HL-60/S4 treated with phorbol 12-myristate 13-acetate at 8.2 ng/mL for 4 days and 3 days (cell line): ENCODE measurements at regions not wholly inside any gene's neighbourhood (a gene's known extent, or its start where the extent isn't known, plus 50 kb on each side); places are given as distances from the start of the nearest gene placed in this dataset.

Source experiments
- in situ Hi-C: fragments of 300-500 bp; cut with MboI; formaldehyde crosslinking; loops from 2 replicates; pipeline ENCODE4 v1.15.0; 2022; ENCODE audit warnings: low sequenced_read_pairs

GRCh38 chr4:53821179-53821851 lies 230.0 kb upstream of the LNX1 start:
- in situ Hi-C loops: no loop called here

- in situ Hi-C loops: no loop called here
Observed at GRCh38 chr4:53818104-53818503, 226.8 kb upstream of the LNX1 start.

- in situ Hi-C loops: no loop called here
Observed at GRCh38 chr4:53816561-53816960, 225.3 kb upstream of the LNX1 start.

DNA sequence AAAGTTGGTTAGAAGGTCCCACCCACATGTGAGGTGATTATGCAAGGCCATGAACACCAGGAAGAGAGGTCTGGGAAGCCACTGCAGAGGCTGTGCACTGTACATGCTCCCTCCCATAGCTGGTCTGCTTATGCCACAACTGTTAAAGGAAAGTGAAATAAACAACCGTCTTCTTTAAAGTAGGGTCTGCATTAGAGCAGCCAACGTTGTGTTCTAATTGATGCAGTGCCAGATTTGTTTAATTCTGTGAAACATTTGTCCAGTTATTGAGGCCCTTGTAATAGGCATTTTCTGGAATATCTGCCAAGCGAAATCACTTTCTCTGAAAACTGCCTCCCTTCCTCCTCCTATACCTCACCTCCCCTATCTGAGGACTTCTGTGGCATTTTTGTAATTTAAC lies 224.0 kb upstream of the LNX1 start:
- in situ Hi-C loops: no loop called here

GRCh38 chr4:53813998-53814397 lies 222.7 kb upstream of the LNX1 start:
- in situ Hi-C loops: no loop called here

DNA sequence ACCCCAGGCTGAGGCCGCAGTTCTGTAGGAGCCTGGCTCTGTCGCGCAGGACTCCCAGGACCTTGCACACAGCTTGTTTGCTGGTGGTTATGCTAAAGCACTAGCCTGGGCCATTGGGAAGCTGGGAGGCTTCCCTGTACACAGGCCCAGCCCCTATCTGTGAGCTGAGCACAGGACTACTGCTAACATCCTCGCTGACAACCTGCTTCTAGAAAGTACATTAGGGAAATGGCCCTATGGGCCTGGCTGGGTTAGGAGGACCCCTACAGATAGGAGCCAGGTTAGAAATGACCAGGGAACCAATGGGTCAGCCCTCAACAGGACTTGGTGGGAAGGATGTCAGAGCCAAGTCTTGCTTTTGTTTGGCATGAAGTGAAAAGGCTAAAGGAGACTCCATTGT lies 219.4 kb upstream of the LNX1 start:
- in situ Hi-C loops: no loop called here

DNA sequence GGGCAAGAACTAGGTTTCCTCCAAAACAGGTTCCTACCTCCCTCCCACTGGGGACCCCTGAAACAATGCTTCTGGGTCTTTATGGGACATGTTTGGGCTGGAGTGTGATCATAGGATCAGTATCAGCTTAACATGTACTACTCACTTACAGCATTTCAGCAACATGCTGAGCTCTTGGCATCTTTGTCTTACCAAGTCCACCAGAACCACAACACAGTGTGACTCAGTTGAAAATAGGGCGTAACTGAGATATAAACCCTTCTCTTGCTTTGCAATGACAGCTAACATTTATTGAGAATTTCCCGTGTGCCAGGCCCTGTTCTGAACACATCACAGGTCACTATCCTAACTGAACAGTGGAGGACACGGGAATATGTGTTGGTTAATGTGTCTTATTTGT lies 218.5 kb upstream of the LNX1 start:
- in situ Hi-C loops: no loop called here

GRCh38 chr4:53805291-53805690 lies 214.0 kb upstream of the LNX1 start:
- in situ Hi-C loops: no loop called here

DNA sequence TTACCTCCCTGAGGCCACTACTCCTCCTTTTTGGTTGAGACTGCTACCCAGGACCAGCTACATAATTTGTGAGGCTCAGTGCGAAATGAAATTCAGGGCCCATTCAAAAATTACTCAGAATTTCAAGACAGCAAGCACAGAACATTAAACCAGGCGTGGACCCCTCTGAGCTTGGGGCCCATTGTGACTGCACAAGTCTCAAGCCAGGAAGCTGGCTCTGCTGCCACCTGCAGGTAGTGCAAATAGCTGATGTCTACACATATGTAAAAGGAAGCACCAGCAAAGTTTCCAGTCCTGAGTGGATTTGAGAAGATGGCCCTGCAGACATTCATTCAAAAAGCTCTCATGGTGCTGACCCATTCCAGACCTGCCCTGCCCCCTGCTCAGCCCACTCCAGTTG lies 213.4 kb upstream of the LNX1 start:
- in situ Hi-C loops: no loop called here

- in situ Hi-C loops: no loop called here
Observed at GRCh38 chr4:53802500-53802899, 211.2 kb upstream of the LNX1 start.

GRCh38 chr4:53801373-53801772 lies 210.1 kb upstream of the LNX1 start:
- in situ Hi-C loops: no loop called here

GRCh38 chr4:53800741-53801140 lies 209.5 kb upstream of the LNX1 start:
- in situ Hi-C loops: no loop called here

DNA sequence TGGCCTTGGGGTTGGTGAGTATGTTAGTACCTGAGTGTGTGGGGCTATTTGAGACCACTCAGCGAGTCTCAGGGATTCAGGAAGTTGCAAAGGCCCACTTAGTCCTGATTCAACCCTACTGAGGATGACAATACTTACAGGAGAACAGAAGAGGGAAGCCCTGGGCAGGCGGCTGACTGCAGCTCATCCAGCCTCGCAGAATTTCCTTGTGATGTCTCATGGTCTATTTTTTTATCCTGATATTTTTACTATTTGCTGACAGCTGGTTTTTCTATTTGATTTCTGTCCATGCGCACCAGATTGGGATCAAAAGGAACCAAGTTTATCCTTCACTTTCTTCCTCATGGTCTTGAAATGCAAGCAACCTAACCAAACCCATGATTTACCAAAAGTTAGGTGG lies 201.8 kb upstream of the LNX1 start:
- in situ Hi-C loops: no loop called here

GRCh38 chr4:53790286-53790685 lies 199.0 kb upstream of the LNX1 start:
- in situ Hi-C loops: no loop called here

- in situ Hi-C loops: no loop called here
Observed at GRCh38 chr4:53788621-53789020, 197.3 kb upstream of the LNX1 start.

DNA sequence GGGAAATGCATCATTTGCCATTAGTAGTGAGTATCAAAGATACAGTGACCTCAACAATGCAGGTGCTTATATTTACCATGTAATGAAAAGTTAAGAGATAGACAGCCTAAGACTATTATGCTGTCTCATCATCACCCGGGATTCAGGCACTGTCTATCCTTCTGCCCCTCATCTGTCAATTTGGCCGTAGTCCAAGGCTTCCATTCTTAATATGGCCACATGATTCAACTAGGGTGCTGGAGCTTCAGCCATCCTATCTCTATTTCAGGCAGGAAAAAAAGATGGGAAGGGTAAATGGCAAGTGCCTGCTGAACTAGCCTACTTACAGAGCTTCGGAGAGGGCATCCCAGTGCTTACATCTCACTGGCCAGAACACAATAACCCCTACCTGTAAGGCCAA lies 196.7 kb upstream of the LNX1 start:
- in situ Hi-C loops: no loop called here

GRCh38 chr4:53786632-53787031 lies 195.3 kb upstream of the LNX1 start:
- in situ Hi-C loops: no loop called here

GRCh38 chr4:53785996-53786395 lies 194.7 kb upstream of the LNX1 start:
- in situ Hi-C loops: no loop called here

GRCh38 chr4:53784112-53784511 lies 192.8 kb upstream of the LNX1 start:
- in situ Hi-C loops: no loop called here

DNA sequence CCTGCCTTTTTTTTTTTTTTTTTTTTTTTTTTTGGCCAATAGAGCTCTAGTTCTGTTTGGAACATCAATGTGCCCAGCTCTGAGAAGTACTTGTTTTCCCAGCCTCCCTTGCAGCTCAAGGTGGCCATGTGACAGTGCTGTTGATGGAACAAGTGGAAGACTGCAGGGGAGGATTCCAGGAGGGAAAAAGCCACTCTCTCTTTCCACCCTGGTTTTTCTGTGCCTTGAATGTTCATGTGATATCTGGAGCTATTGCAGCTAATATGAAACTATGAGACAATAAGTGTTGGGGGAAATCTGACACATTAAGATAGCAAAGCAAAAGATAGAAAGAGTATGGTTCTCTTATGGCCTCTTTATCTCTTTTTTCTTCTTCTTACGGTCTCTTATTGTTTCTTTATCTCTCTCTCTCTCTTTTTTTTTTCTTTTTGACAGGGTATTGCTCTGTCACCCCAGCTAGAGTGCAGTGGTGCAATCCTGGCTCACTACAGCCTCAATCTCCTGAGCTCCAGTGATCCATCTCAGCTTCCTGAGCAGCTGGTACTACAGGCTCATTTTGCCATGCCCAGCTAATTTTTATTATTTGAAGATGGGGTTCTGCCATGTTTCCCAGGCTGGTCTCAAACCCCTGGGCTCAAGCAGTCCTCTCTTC lies 192.0 kb upstream of the LNX1 start:
- in situ Hi-C loops: no loop called here

- in situ Hi-C loops: no loop called here
Observed at GRCh38 chr4:53782458-53782845, 191.2 kb upstream of the LNX1 start.

DNA sequence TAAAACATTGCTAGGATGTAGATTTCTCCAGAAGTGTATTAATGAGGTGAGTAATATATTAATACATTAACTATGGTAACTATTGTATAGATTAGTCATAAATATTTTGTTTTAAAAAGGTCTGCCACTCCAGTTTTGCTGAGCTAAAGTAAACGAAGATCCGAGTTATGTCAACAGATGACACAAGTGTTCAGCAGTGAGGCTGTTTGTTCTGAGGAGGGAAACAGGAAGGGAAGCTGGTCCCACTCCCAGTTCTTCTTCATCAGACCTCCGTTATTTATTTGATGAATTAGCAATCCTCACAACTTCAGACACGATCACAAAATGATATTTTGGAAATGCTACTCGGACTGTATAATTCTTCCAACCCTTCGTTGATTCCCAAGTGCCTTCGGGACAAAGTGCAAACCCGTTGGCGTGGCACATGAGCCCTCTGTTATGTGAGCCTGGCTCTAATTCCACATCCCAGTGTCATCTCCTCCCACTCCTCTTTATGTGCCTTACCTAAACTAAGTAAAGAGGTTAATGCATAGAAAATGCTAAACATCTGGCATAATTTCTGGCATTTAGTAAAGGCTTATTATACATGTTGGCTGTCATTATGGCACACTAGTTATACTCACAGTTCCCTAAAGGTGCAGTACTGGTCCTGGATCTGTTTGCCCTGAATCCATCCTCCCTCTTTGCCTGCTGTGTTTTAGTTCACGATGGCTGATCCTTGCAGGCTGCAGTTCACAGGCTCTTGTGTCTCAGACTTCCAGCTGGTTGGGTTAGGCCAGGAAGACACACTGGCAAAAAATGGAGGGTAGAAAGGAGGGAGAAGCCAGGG lies 190.6 kb upstream of the LNX1 start:
- in situ Hi-C loops: no loop called here
